Prostate gland (tissue), 2 donors: ENCODE measurements at regions not wholly inside any gene's neighbourhood (a gene's known extent, or its start where the extent isn't known, plus 50 kb on each side); places are given as distances from the start of the nearest gene placed in this dataset.
"Not testable (repeated sequence)": the region's sequence is repeated elsewhere in the genome, so short reads cannot be mapped to it uniquely, and the experiment has no call there.

Experiments used
- DNase-seq: peaks from one replicate; pipeline ENCODE4 v3.0.0-alpha.2; 2019; ENCODE audit warnings: low spot score
- H3K27ac ChIP-seq, 2 donors: fragments of 200-600 bp; sonication (generic); 2 replicates each; pipeline ENCODE4 v1.5.1; 2017 to 2019
- H3K27me3 ChIP-seq: fragments of 200-600 bp; sonication (generic); replicated peaks from 2 replicates; pipeline ENCODE4 v1.5.1; 2019; ENCODE audit not compliant: insufficient read depth
- H3K36me3 ChIP-seq, 2 donors: fragments of 200-600 bp; sonication (generic); 1 replicate in 1 of 2; 2 replicates in 1 of 2; pipeline versions ENCODE4 v1.5.1 to v1.8.1; 2017 to 2019
- H3K4me1 ChIP-seq: fragments of 200-600 bp; sonication (generic); replicated peaks from 2 replicates; pipeline ENCODE4 v1.5.1; 2019
- H3K4me3 ChIP-seq, 2 donors: fragments of 200-600 bp; sonication (generic); 2 replicates each; pipeline ENCODE4 v1.5.1; 2017 to 2019
- H3K9me3 ChIP-seq: fragments of 200-600 bp; sonication (generic); 2 replicates; pipeline ENCODE4 v1.5.1; 2017
- POLR2A ChIP-seq: fragments of 450-650 bp; IDR thresholded peaks from one replicate; pipeline ENCODE4 v1.6.1; 2016; ENCODE audit warnings: antibody characterized with exemption, mild to moderate bottlenecking
- POLR2AphosphoS5 ChIP-seq: sonication (generic); formaldehyde crosslinking; IDR thresholded peaks from one replicate; pipeline ENCODE4 v1.6.1; 2017; ENCODE audit warnings: antibody characterized with exemption
- WGBS: methylation state at CpG from one replicate; pipeline ENCODE4 v1.1.5; 2018; 5-methylcytosine and 5-hydroxymethylcytosine counted together
- intact Hi-C: fragments of 100-400 bp; cut with DNase I; formaldehyde crosslinking; loops from one replicate; pipeline ENCODE4 v1.14.2; 2022
- TF ChIP-seq, protein P1 (sequence below), 4 experiments: fragments of 200-600 bp in 2 of 4; fragments of 450-650 bp in 2 of 4; sonication (generic) in 2 of 4; IDR thresholded peaks; 1 replicate in 3 of 4; 2 replicates in 1 of 4; pipeline ENCODE4 v1.5.1; 2016 to 2019; ENCODE audit warnings: antibody characterized with exemption in 4 of 4, mild to moderate bottlenecking in 2 of 4, moderate library complexity in 2 of 4

DNA sequence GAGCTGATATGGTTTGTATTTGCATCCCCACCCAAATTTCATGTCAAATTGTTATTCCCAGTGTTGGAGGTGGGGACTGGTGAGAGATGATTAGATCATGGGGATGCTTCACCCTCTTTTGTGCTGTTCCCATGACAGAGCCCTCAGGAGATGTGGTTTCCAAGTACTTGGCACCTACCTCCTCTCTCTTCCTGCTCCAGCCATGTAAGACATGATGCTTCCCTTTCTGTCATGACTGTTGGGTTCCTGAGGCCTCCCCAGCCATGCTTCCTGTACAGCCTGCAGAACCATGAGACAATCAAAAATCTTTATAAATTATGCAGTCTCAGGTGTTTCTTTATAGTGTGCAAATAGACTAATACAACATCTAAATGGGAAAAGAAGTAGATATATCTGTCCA, 754.5 kb downstream of the TMEM121 start:
- Histone ChIP-seq H3K4me3 (no peak overlapping the region), H3K27ac (no peak overlapping the region), H3K36me3 (no peaks in the 10 kb centered on the region), H3K4me1 (no peaks in the 10 kb centered on the region), H3K9me3 (no peaks in the 10 kb centered on the region), H3K27me3 (no peaks in the 10 kb centered on the region)
- DNase-seq, result no peak
- intact Hi-C loops, result no loop called here
- TF ChIP-seq, protein P1, sequence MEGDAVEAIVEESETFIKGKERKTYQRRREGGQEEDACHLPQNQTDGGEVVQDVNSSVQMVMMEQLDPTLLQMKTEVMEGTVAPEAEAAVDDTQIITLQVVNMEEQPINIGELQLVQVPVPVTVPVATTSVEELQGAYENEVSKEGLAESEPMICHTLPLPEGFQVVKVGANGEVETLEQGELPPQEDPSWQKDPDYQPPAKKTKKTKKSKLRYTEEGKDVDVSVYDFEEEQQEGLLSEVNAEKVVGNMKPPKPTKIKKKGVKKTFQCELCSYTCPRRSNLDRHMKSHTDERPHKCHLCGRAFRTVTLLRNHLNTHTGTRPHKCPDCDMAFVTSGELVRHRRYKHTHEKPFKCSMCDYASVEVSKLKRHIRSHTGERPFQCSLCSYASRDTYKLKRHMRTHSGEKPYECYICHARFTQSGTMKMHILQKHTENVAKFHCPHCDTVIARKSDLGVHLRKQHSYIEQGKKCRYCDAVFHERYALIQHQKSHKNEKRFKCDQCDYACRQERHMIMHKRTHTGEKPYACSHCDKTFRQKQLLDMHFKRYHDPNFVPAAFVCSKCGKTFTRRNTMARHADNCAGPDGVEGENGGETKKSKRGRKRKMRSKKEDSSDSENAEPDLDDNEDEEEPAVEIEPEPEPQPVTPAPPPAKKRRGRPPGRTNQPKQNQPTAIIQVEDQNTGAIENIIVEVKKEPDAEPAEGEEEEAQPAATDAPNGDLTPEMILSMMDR (IDR thresholded peaks at IDR 0.05), result no peak
- TF ChIP-seq POLR2AphosphoS5 (no peak), POLR2A (no peak)

GRCh38 chr14:106286697-106287290, 760.4 kb downstream of the TMEM121 start:
- 80% methylated on average over 41 of the region's 41 CpGs for WGBS
- Histone ChIP-seq H3K27me3 (peaks cover 2% of the 10 kb centered on the region), H3K9me3 (no peaks in the 10 kb centered on the region), H3K27ac (no peak overlapping the region), H3K4me1 (no peaks in the 10 kb centered on the region), H3K36me3 (no peaks in the 10 kb centered on the region), H3K4me3 (no peak overlapping the region)
- TF ChIP-seq POLR2A (no peak), POLR2AphosphoS5 (no peak)
- TF ChIP-seq, protein P1 (IDR thresholded peaks at IDR 0.05), result no peak
- DNase-seq, result no peak
- intact Hi-C loops, result no loop called here

DNA sequence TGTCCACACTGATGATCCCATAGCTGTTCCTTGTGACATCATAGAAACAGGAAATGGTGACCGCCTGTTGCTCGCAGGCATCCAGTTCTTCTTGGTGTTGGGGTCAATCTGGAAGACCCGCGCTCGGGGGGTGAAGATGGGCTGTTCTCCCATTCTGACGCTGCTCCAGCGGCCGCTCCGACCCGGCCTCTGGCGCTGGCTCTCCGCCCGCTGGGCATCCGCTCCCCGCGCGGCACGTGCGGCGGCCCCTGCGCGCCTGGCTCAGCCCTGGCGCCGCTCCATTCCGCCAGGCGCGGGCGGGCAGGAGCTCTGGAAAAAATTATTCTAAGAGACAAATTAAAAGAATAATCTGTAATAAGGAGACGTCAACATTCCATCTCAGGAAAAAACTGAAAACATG, 761.1 kb downstream of the TMEM121 start:
- WGBS, result 82% methylated on average over 29 of the region's 29 CpGs
- Histone ChIP-seq H3K4me1 (no peaks in the 10 kb centered on the region), H3K4me3 (no peak overlapping the region), H3K27me3 (peaks cover 2% of the 10 kb centered on the region), H3K9me3 (no peaks in the 10 kb centered on the region), H3K27ac (no peak overlapping the region), H3K36me3 (no peaks in the 10 kb centered on the region)
- intact Hi-C loops, result no loop called here
- no peak for DNase-seq
- TF ChIP-seq POLR2A (no peak), POLR2AphosphoS5 (no peak)
- TF ChIP-seq, protein P1 (IDR thresholded peaks at IDR 0.05), result no peak

DNA sequence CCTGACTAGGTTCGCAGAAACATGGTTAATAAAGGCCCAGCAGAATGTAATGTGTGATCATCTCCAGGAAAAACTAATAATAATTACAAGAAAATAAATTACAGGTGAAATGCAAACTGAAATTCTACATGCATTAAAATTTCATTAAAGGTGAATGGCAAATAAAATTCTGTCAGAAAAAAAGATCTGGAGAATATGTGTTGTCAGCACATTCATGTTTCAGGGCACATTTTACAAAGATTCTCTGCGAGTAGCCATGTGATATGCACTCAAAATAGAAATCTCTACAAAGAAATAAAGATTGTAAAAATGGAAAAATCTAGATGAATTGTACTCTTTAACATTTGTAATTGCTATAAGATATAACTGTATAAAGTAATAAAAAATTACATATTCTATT, 765.2 kb downstream of the TMEM121 start:
- Histone ChIP-seq H3K27ac (no peak overlapping the region), H3K27me3 (peaks cover 2% of the 10 kb centered on the region), H3K4me1 (no peaks in the 10 kb centered on the region), H3K36me3 (no peaks in the 10 kb centered on the region), H3K9me3 (no peaks in the 10 kb centered on the region), H3K4me3 (no peak overlapping the region)
- TF ChIP-seq, protein P1 (IDR thresholded peaks at IDR 0.05), result no peak
- TF ChIP-seq POLR2A, result no peak
- no peak for TF ChIP-seq POLR2AphosphoS5
- no peak for DNase-seq
- 68% methylated on average over 2 of the region's 2 CpGs for WGBS
- intact Hi-C loops, result no loop called here

DNA sequence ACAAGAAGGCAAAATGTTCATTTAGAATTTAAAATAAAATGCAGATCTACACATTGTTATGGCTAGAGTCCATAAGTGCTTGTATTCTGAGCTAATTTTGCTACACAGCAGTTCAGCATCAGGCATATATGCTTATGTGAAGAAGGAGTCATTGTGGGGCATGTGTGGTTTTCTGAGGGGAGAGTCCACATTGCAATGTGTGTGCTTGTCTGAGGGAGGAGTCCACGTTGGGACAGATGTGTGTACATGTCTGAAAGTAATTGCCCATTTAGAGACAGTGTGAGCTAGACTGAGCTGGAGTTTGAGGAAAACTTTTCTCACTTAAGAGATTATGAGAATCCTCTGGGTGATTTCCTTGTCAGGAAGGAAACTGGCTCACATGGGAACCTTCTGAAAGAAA, 767.9 kb downstream of the TMEM121 start:
- no peak for DNase-seq
- H3K4me1 ChIP-seq, result no peaks in the 10 kb centered on the region
- 15% methylated on average over 1 of the region's 1 CpG for WGBS
- H3K36me3 ChIP-seq, result no peaks in the 10 kb centered on the region
- no peak overlapping the region for H3K27ac ChIP-seq
- no peaks in the 10 kb centered on the region for H3K9me3 ChIP-seq
- intact Hi-C loops, result no loop called here
- TF ChIP-seq POLR2A, result no peak
- TF ChIP-seq, protein P1 (IDR thresholded peaks at IDR 0.05), result no peak
- no peak for TF ChIP-seq POLR2AphosphoS5
- peaks cover 2% of the 10 kb centered on the region for H3K27me3 ChIP-seq
- no peak overlapping the region for H3K4me3 ChIP-seq

- H3K27me3 ChIP-seq, H3K4me3 ChIP-seq, H3K36me3 ChIP-seq, DNase-seq, H3K9me3 ChIP-seq, H3K4me1 ChIP-seq, intact Hi-C loops, H3K27ac ChIP-seq: not testable (repeated sequence)
- 29% methylated on average over 2 of the region's 2 CpGs for WGBS
Measured at GRCh38 chr14:106300951-106301510, 774.6 kb downstream of the TMEM121 start.

- H3K36me3 ChIP-seq, H3K27me3 ChIP-seq, H3K27ac ChIP-seq, DNase-seq, H3K4me3 ChIP-seq, H3K4me1 ChIP-seq, H3K9me3 ChIP-seq, intact Hi-C loops: not testable (repeated sequence)
- 81% methylated on average over 4 of the region's 4 CpGs for WGBS
Measured at GRCh38 chr14:106301609-106302008, 775.2 kb downstream of the TMEM121 start.
